GM21390 (cell line): ENCODE measurements at regions not wholly inside any gene's neighbourhood (a gene's known extent, or its start where the extent isn't known, plus 50 kb on each side); places are given as distances from the start of the nearest gene placed in this dataset.

Experiments
- ATAC-seq: cut with Tn5 transposase; IDR thresholded peaks from one replicate; pipeline ENCODE4 v1.9.1; 2021; ENCODE audit not compliant: unreplicated experiment

GRCh38 chr4:164461901-164462300 is 292.0 kb upstream of the SMIM31 start:
- ATAC-seq = no peak

GRCh38 chr4:164462471-164462870 is 291.5 kb upstream of the SMIM31 start:
- ATAC-seq = no peak

GRCh38 chr4:164464313-164464712 is 289.6 kb upstream of the SMIM31 start:
- ATAC-seq = no peak

- ATAC-seq = no peak
Measured at GRCh38 chr4:164467493-164467892, 286.4 kb upstream of the SMIM31 start.

- ATAC-seq = no peak
Measured at GRCh38 chr4:164481306-164482091, 272.4 kb upstream of the SMIM31 start.

GRCh38 chr4:164482092-164482404 is 271.9 kb upstream of the SMIM31 start:
- ATAC-seq = no peak

GRCh38 chr4:164482758-164483157 is 271.2 kb upstream of the SMIM31 start:
- no peak for ATAC-seq

GRCh38 chr4:164483711-164484110 is 270.2 kb upstream of the SMIM31 start:
- ATAC-seq = no peak

GRCh38 chr4:164484551-164484950 is 269.4 kb upstream of the SMIM31 start:
- ATAC-seq = no peak

- ATAC-seq = no peak
Measured at GRCh38 chr4:164485136-164485535, 268.8 kb upstream of the SMIM31 start.

GRCh38 chr4:164488114-164488513 is 265.8 kb upstream of the SMIM31 start:
- no peak for ATAC-seq

GRCh38 chr4:164501074-164501473 is 252.9 kb upstream of the SMIM31 start:
- no peak for ATAC-seq

GRCh38 chr4:164503874-164504273 is 250.1 kb upstream of the SMIM31 start:
- ATAC-seq = no peak

GRCh38 chr4:164508097-164508496 is 245.8 kb upstream of the SMIM31 start:
- no peak for ATAC-seq

- ATAC-seq = no peak
Measured at GRCh38 chr4:164508771-164509170, 245.2 kb upstream of the SMIM31 start.

- no peak for ATAC-seq
Measured at GRCh38 chr4:164509951-164510350, 244.0 kb upstream of the SMIM31 start.

- peak; percentile 53 for ATAC-seq
Measured at GRCh38 chr4:164512124-164512523, 241.8 kb upstream of the SMIM31 start.

- no peak for ATAC-seq
Measured at GRCh38 chr4:164514765-164515164, 239.2 kb upstream of the SMIM31 start.

GRCh38 chr4:164524789-164525188 is 229.1 kb upstream of the SMIM31 start:
- ATAC-seq = no peak

- no peak for ATAC-seq
Measured at GRCh38 chr4:164526933-164527583, 226.9 kb upstream of the SMIM31 start.

- ATAC-seq = no peak
Measured at GRCh38 chr4:164529058-164529457, 224.9 kb upstream of the SMIM31 start.

- ATAC-seq = no peak
Measured at GRCh38 chr4:164529486-164529885, 224.4 kb upstream of the SMIM31 start.

- ATAC-seq = no peak
Measured at GRCh38 chr4:164531336-164531735, 222.6 kb upstream of the SMIM31 start.
